ENCODE measurements at regions not wholly inside any gene's neighbourhood (a gene's known extent, or its start where the extent isn't known, plus 50 kb on each side); places are given as distances from the start of the nearest gene placed in this dataset.

GRCh38 chr1:98480271-98480670 lies 181.2 kb upstream of the SNX7 start:
- no peak for DNase-seq (ENCODE audit: low read depth)

DNA sequence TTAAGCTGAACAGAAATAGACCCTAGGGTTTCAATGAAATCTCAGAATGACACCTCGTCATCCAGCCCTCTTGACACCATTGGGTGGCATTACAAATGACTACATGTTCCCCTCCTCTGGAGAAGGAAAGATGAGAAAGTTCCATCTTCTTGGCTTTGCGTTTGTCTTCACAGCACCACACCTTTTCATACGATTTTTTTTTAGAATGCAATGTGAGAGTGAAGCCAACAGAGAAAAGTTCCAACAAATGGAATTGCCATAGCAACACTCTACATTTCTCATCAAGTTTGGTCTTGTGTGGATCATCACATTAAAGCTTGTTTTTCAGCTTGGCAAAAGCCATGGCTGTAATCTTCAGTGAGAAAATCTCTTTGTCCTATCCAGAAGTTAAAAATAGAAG lies 183.4 kb upstream of the SNX7 start:
- DNase-seq (ENCODE audit: low read depth), result no peak

DNA sequence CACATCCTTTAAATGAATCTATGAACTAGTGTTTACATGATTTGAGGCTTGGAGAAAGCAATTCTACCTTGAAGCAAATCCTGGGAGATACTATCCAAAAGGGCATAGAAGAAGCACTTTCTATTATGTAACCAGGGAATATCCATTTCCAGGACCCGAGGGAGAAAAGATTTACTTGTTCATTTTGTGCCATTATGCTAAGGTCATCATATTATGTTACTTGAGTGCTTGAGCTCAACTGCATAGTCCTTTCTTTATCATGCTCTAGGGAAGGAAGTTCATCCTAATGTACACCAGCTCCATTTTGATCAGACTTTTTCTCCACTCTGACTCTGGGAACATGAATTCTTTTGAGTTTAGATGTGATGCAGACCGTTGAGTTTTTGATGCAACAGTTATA lies 188.6 kb upstream of the SNX7 start:
- DNase-seq (ENCODE audit: low read depth), result no peak

GRCh38 chr1:98471633-98472032 lies 189.9 kb upstream of the SNX7 start:
- no peak for DNase-seq (ENCODE audit: low read depth)

DNA sequence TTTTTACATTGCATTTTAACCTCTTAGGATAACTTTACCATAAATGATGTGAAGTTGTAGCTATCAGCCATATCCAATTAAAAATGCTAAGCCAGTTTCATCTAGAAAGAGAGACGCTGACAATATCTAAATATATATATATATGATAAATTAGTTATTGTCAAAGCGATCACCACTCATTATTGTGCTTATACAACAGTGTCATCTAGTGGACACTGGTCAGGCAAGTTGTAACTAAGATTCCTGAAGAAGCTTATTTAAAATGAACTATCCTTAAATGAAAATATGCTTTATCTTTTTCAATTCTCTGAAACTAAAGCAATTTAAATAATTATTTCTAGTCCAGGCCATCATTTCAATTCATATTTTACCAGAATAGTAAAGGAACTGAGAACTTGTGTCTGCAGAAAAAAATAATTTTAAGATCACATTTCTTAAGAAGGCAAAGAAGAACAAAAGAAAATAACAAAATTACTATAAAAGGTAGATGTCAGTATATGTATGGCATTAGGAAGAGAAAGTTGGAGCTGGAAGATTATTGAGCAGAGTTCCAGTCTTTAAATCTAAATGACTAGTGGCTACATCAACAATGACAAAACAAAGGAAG lies 193.3 kb upstream of the SNX7 start:
- no peak for DNase-seq (ENCODE audit: low read depth)

GRCh38 chr1:98467586-98467985 lies 193.9 kb upstream of the SNX7 start:
- no peak for DNase-seq (ENCODE audit: low read depth)

DNA sequence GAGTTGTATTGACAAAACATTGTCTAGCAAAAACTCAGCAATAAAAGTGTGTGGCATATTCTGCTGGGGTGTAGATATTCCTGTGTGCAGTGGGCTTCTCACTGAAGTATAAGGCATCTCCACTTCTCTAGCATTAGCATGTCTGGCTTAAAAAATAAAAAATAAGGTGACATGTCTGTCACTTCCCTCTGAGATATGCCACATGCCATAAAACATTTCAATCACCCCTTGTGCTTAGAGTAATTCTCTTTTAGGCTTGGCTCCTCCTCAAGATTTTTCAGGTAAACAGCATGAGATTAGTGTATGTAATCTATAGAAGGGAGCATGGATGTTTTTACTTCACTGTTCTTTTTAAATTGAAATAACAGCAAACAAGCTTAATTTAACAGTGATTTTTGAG lies 194.4 kb upstream of the SNX7 start:
- DNase-seq (ENCODE audit: low read depth), result no peak

DNA sequence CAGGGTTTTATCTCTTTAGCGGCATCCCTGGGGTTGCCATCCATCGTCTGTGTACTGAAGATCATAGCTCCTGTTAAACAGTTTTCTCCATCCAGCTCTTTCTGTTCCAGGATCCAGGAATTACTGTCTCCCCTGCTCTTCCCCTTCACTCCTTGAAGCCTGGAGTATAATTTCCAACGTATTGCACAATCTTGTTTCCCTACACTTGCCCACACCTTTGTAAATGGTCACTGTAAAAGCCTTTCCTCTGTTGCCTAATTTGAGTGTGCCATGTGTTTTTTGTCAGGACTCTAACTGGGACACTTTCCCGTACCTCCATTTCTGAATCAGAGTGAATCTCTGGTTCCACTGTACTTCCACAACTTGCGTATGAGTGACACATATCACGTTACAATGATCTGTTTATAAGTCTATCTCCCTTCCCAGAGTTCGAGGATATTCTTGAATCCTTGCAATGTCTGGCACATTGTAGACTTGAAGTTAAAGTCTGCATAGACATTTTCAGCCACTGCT lies 199.6 kb upstream of the SNX7 start:
- DNase-seq (ENCODE audit: low read depth), result no peak

DNA sequence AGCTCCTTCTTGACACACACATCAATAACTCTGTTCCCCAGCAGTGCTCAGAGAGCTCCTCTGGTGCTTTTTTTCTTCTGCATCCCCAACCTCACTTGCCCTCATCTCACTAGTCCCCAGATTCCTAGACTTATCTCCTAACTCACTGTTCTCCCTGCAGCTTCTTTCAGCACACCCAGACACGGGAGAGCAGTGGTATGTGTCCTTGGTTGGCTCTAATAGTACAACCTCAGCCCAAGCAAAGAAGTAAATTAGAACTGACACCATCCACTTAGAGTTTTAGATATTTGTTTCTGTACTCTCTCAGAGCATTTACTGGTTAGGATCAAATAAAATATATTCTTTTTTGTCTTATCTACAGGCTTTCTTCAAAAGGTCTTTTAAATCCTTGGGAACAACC lies 201.4 kb upstream of the SNX7 start:
- DNase-seq (ENCODE audit: low read depth), result no peak

DNA sequence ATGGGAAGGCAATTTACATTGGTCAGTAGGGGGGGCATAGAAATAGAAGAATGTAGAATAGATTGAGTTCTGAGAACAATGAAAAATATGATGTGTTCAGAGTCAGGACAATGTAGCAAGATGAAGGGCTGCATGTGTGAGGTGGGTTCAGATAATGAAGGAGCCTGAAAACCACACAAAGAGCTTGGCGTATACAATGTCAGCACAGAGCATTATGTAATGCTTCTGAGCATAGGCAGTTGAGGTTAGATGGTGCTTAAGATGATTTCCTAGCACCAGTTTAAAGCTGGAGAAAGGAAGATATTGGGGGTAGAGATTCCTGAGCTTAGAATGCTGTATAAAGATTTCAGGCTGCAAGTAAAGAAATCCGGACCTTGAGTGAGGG lies 202.0 kb upstream of the SNX7 start:
- DNase-seq (ENCODE audit: low read depth), result no peak

- no peak for DNase-seq (ENCODE audit: low read depth)
Observed at GRCh38 chr1:98458511-98459485, 202.7 kb upstream of the SNX7 start.

GRCh38 chr1:98457248-98457647 lies 204.3 kb upstream of the SNX7 start:
- DNase-seq (ENCODE audit: low read depth), result no peak

DNA sequence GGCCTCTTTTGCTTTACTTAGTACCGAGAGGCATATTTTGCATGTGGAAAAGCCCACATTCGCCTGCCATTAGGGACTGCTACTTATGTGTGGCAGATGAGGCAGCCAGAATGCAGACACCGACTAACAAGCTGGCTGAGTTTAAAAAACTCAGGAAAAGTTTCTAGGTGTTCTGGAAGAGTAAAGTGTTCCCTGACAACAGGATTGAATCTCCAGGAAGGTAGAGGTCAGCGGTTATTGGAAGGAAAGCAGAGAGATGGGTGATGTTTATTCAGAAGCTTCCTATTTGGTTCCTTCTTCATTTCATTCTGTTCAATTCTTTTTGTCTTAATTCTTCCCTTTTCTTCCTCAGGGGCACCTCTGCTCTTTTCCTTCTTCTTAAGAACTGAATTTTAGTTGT lies 206.9 kb upstream of the SNX7 start:
- no peak for DNase-seq (ENCODE audit: low read depth)

- no peak for DNase-seq (ENCODE audit: low read depth)
Observed at GRCh38 chr1:98453066-98453465, 208.5 kb upstream of the SNX7 start.

DNA sequence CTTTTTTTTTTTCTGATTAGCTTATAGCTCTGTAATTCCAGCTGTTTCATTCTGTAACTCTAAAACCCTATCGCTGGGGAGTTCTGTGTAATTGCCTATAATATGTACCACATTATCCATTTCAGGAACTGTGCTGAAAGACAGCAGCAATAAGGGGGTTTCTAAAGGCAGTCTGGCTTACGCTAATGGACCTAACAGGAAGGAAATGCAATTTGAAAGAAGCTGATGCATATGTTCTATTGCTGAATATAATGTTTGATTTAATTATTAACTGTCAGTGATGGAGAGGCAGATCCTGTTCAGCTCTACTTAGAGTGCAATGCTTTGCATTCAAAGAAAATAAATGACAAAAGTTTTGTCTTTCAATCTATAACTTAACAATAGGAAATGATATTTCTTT lies 209.4 kb upstream of the SNX7 start:
- DNase-seq (ENCODE audit: low read depth), result no peak

- no peak for DNase-seq (ENCODE audit: low read depth)
Observed at GRCh38 chr1:98441281-98441680, 220.2 kb upstream of the SNX7 start.

- DNase-seq (ENCODE audit: low read depth), result no peak
Observed at GRCh38 chr1:98439471-98439870, 222.1 kb upstream of the SNX7 start.

- no peak for DNase-seq (ENCODE audit: low read depth)
Observed at GRCh38 chr1:98437540-98437939, 224.0 kb upstream of the SNX7 start.

GRCh38 chr1:98437011-98437410 lies 224.5 kb upstream of the SNX7 start:
- DNase-seq (ENCODE audit: low read depth), result no peak

GRCh38 chr1:98429965-98430443 lies 231.5 kb upstream of the SNX7 start:
- no peak for DNase-seq (ENCODE audit: low read depth)

DNA sequence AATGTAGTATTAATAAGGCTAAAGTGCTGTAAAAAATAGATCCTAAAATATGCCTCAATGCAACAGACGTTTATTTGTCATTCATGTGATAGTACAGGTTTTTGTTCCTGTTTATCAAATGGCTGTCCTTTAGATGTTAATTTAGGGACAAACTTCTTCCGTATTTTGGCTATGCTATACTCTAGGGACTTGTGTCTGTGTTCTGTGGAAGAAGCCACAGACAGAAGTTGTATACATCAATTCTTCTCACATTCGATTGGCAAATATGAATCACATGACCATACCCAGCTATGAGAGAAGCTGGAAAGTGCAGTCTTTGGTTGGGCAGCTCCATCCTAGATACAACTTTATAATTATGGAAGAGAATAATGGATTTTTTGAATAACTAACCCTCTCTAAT lies 232.7 kb upstream of the SNX7 start:
- DNase-seq (ENCODE audit: low read depth), result no peak

GRCh38 chr1:98427664-98428063 lies 233.9 kb upstream of the SNX7 start:
- DNase-seq (ENCODE audit: low read depth), result no peak

DNA sequence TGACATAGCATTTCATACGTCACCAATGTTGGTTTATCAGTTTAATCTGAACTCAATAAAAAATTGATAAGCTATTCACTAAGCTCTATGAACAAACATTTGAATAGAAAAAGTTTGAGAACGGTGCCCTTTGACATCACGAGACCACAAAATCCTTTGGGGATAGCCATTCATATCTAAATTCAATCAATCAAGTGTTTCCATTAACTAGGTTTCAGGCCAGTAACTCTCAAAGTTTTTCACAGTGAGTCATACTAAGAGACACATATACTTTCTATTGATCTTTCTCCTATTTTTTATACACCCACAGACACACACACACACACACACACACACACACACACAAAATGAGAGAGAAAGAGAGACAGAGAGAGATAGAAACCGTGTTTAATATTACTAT lies 235.4 kb upstream of the SNX7 start:
- no peak for DNase-seq (ENCODE audit: low read depth)
